H9 (cell line): ENCODE measurements at regions not wholly inside any gene's neighbourhood (a gene's known extent, or its start where the extent isn't known, plus 50 kb on each side); places are given as distances from the start of the nearest gene placed in this dataset.
A peak's percentile ranks its signal among the peaks of the same experiment; 100 is the strongest.

Source experiments
- DNase-seq: peaks from one replicate; pipeline ENCODE4 v3.0.0-alpha.2; 2017
- H2AFZ ChIP-seq: one replicate; pipeline ENCODE4 v1.6.1; 2013; ENCODE audit warnings: mild to moderate bottlenecking, low read length, control low read depth, moderate library complexity
- H2AK5ac ChIP-seq: 2 replicates; pipeline ENCODE4 v1.6.1; 2013; ENCODE audit warnings: low read length, control low read depth, mixed read lengths; ENCODE audit not compliant: insufficient read length
- H2BK120ac ChIP-seq: one replicate; pipeline ENCODE4 v1.6.1; 2013; ENCODE audit warnings: low read depth, mild to moderate bottlenecking, low read length, control low read depth, inconsistent platforms; ENCODE audit not compliant: poor library complexity, severe bottlenecking
- H2BK12ac ChIP-seq: 2 replicates; pipeline ENCODE4 v1.6.1; 2013; ENCODE audit warnings: low read length, control low read depth, mixed read lengths, low read depth; ENCODE audit not compliant: insufficient read length
- H2BK15ac ChIP-seq: 2 replicates; pipeline ENCODE4 v1.6.1; 2013; ENCODE audit warnings: low read depth, low read length, control low read depth
- H2BK20ac ChIP-seq: one replicate; pipeline ENCODE4 v1.6.1; 2013; ENCODE audit warnings: low read depth, mild to moderate bottlenecking, low read length, control low read depth, inconsistent platforms; ENCODE audit not compliant: poor library complexity, severe bottlenecking
- H2BK5ac ChIP-seq: 2 replicates; pipeline ENCODE4 v1.6.1; 2013; ENCODE audit warnings: low read length, control low read depth, mixed read lengths; ENCODE audit not compliant: insufficient read length
- H3K14ac ChIP-seq: 2 replicates; pipeline ENCODE4 v1.6.1; 2013; ENCODE audit warnings: low read length, control low read depth; ENCODE audit not compliant: insufficient read depth
- H3K18ac ChIP-seq: 2 replicates; pipeline ENCODE4 v1.6.1; 2013; ENCODE audit warnings: low read depth, mild to moderate bottlenecking, mixed read lengths, low read length, control low read depth; ENCODE audit not compliant: insufficient read length
- H3K23ac ChIP-seq: 2 replicates; pipeline ENCODE4 v1.6.1; 2013; ENCODE audit warnings: low read length, control low read depth, mixed read lengths, low read depth; ENCODE audit not compliant: insufficient read length
- H3K23me2 ChIP-seq: 2 replicates; pipeline ENCODE4 v1.6.1; 2013; ENCODE audit warnings: low read depth, mild to moderate bottlenecking, mixed read lengths, low read length, control low read depth; ENCODE audit not compliant: insufficient read length, poor library complexity, severe bottlenecking
- H3K27ac ChIP-seq: 2 replicates; pipeline ENCODE4 v1.5.1; 2013; ENCODE audit warnings: low read length, control low read depth, mixed read lengths, low read depth; ENCODE audit not compliant: insufficient read length
- H3K27me3 ChIP-seq: 2 replicates; pipeline ENCODE4 v1.6.1; 2013; ENCODE audit warnings: low read length, control low read depth, inconsistent platforms; ENCODE audit not compliant: insufficient read depth
- H3K4ac ChIP-seq: 2 replicates; pipeline ENCODE4 v1.6.1; 2013; ENCODE audit warnings: low read depth, mild to moderate bottlenecking, control low read depth, inconsistent platforms, low read length, moderate library complexity
- H3K4me1 ChIP-seq: 2 replicates; pipeline ENCODE4 v1.6.1; 2013; ENCODE audit warnings: low read length, control low read depth, inconsistent platforms; ENCODE audit not compliant: insufficient read depth
- H3K4me2 ChIP-seq: 2 replicates; pipeline ENCODE4 v1.6.1; 2013; ENCODE audit warnings: low read length, control low read depth, mixed read lengths; ENCODE audit not compliant: insufficient read length, insufficient read depth
- H3K56ac ChIP-seq: 2 replicates; pipeline ENCODE4 v1.6.1; 2013; ENCODE audit warnings: low read depth, mild to moderate bottlenecking, mixed read lengths, low read length, control low read depth; ENCODE audit not compliant: insufficient read length
- H3K79me1 ChIP-seq: 2 replicates; pipeline ENCODE4 v1.6.1; 2013; ENCODE audit warnings: low read depth, mild to moderate bottlenecking, moderate library complexity, low read length, control low read depth, inconsistent platforms; ENCODE audit not compliant: insufficient read depth, poor library complexity, severe bottlenecking
- H3K79me2 ChIP-seq: 2 replicates; pipeline ENCODE4 v1.6.1; 2013; ENCODE audit warnings: low read length, control low read depth, inconsistent platforms; ENCODE audit not compliant: insufficient read depth
- H3K9ac ChIP-seq: 2 replicates; pipeline ENCODE4 v1.6.1; 2013; ENCODE audit warnings: low read length, control low read depth, mixed read lengths; ENCODE audit not compliant: insufficient read length; ENCODE audit errors: extremely low read depth
- H3K9me3 ChIP-seq: one replicate; pipeline ENCODE4 v1.6.1; 2013; ENCODE audit warnings: low read depth, low read length, inconsistent platforms; ENCODE audit not compliant: control insufficient read depth
- H3T11ph ChIP-seq: one replicate; pipeline ENCODE4 v1.6.1; 2013; ENCODE audit warnings: mild to moderate bottlenecking, low read length, control low read depth, inconsistent platforms
- H4K20me1 ChIP-seq: one replicate; pipeline ENCODE4 v1.6.1; 2013; ENCODE audit not compliant: control insufficient read depth, insufficient read length, insufficient read depth
- H4K5ac ChIP-seq: 2 replicates; pipeline ENCODE4 v1.6.1; 2013; ENCODE audit warnings: low read depth, mild to moderate bottlenecking, mixed read lengths, low read length, control low read depth; ENCODE audit not compliant: insufficient read length
- H4K8ac ChIP-seq: replicated peaks from 2 replicates; pipeline ENCODE4 v1.6.1; 2013; ENCODE audit warnings: low read length, control low read depth, mixed read lengths, low read depth; ENCODE audit not compliant: insufficient read length
- H4K91ac ChIP-seq: 2 replicates; pipeline ENCODE4 v1.6.1; 2013; ENCODE audit warnings: low read depth, mild to moderate bottlenecking, moderate library complexity, mixed read lengths, low read length, control low read depth; ENCODE audit not compliant: insufficient read length
- H3K27ac Mint-ChIP-seq, 3 experiments: 2 replicates in 2 of 3; 3 replicates in 1 of 3; pipeline ENCODE4 v1.8.0; 2020 to 2021; ENCODE audit warnings: mixed read lengths in 3 of 3, mild to moderate bottlenecking in 1 of 3, moderate library complexity in 1 of 3
- H3K27me3 Mint-ChIP-seq: 2 replicates; pipeline ENCODE4 v1.8.0; 2021; ENCODE audit warnings: low read depth, mild to moderate bottlenecking, moderate library complexity, mixed read lengths
- H3K36me3 Mint-ChIP-seq, 3 experiments: 2 replicates in 2 of 3; 3 replicates in 1 of 3; pipeline ENCODE4 v1.8.0; 2020 to 2021; ENCODE audit warnings: low read depth in 3 of 3, mixed read lengths in 3 of 3; ENCODE audit not compliant: insufficient read depth in 1 of 3
- H3K4me1 Mint-ChIP-seq, 2 experiments: 2 replicates each; pipeline ENCODE4 v1.8.0; 2020; ENCODE audit warnings: mixed read lengths in 2 of 2
- H3K4me3 Mint-ChIP-seq, 2 experiments: 2 replicates in 1 of 2; 3 replicates in 1 of 2; pipeline ENCODE4 v1.8.0; 2020 to 2021; ENCODE audit warnings: mild to moderate bottlenecking in 2 of 2, mixed read lengths in 2 of 2, moderate library complexity in 1 of 2
- H3K9me3 Mint-ChIP-seq, 2 experiments: 2 replicates in 1 of 2; 3 replicates in 1 of 2; pipeline ENCODE4 v1.8.0; 2020; ENCODE audit warnings: mild to moderate bottlenecking in 2 of 2, mixed read lengths in 2 of 2, moderate library complexity in 1 of 2
- CTCF ChIP-seq: fragments of 200-600 bp; sonication (generic); conservative IDR thresholded peaks from 3 replicates; pipeline ENCODE4 v1.8.0; 2021; ENCODE audit warnings: antibody characterized with exemption, mild to moderate bottlenecking
- WGBS: extraction: QIAGEN DNeasy Blood & Tissue Kit; methylation state at CpG from one replicate; pipeline ENCODE4 v1.1.7; 2013; ENCODE audit warnings: missing lambda C conversion rate, low lambda C conversion rate, mixed read lengths; ENCODE audit not compliant: insufficient read length; ENCODE audit errors: extremely low coverage; 5-methylcytosine and 5-hydroxymethylcytosine counted together

- Mint-ChIP-seq H3K27me3 (no peaks in the 10 kb centered on the region; the same call in 1 of the 2 replicates), H3K27ac (0 out of 7 replicates have a peak overlapping the region, but pooled peaks of 1 of the 3 experiments have one; percentile 44), H3K9me3 (no peaks in the 10 kb centered on the region), H3K36me3 (no peaks in the 10 kb centered on the region), H3K4me1 (peaks cover 17 to 22% of the 10 kb centered on the region in 2 experiments), H3K4me3 (no peak overlapping the region)
- Histone ChIP-seq H2AK5ac (no peak overlapping the region), H2AFZ (no peak overlapping the region), H2BK5ac (no peak overlapping the region), H3K4me1 (peaks cover 2% of the 10 kb centered on the region; the same call in 1 of the 2 replicates), H2BK120ac (no peak overlapping the region), H3K23me2 (no peaks in the 10 kb centered on the region), H2BK15ac (no peak overlapping the region), H3K79me1 (no peaks in the 10 kb centered on the region), H3T11ph (no peak overlapping the region), H3K4me2 (no peak overlapping the region), H3K4ac (no peak overlapping the region), H3K79me2 (no peaks in the 10 kb centered on the region), H3K14ac (no peak overlapping the region), H3K9ac (no peak overlapping the region), H2BK12ac (no peak overlapping the region), H3K9me3 (no peaks in the 10 kb centered on the region), H3K27ac (no peak overlapping the region), H4K5ac (no peak overlapping the region), H3K18ac (no peak overlapping the region), H4K91ac (no peak overlapping the region), H3K23ac (no peak overlapping the region), H2BK20ac (no peak overlapping the region), H3K56ac (no peak overlapping the region), H3K27me3 (no peaks in the 10 kb centered on the region), H4K8ac (no peak overlapping the region), H4K20me1 (no peaks in the 10 kb centered on the region)
- peak; percentile 41 for DNase-seq
- no peak for TF ChIP-seq CTCF
- WGBS: no CpG with 5 or more reads among the region's 4 CpGs
Observed at GRCh38 chr9:79131824-79132377, 439.9 kb upstream of the TLE4 start.
